ENCODE measurements at regions not wholly inside any gene's neighbourhood (a gene's known extent, or its start where the extent isn't known, plus 50 kb on each side); places are given as distances from the start of the nearest gene placed in this dataset.

GRCh38 chr2:118568700-118569099 lies 278.7 kb downstream of the EN1 start:
- TF ChIP-seq CTCF (IDR thresholded peaks at IDR 0.05; ENCODE audit: low read depth, low read length, poor library complexity, severe bottlenecking), result no peak
- no peak for TF ChIP-seq EZH2phosphoT487 (IDR thresholded peaks at IDR 0.05; ENCODE audit: borderline replicate concordance, low read length)

Data from DOHH2 (cell line).